K562 (cell line): ENCODE measurements at regions not wholly inside any gene's neighbourhood (a gene's known extent, or its start where the extent isn't known, plus 50 kb on each side); places are given as distances from the start of the nearest gene placed in this dataset.

Experiments used
- TEAD1 ChIP-seq, 2 experiments: fragments of 450-650 bp in 1 of 2; sonication (generic) in 1 of 2; formaldehyde crosslinking; IDR thresholded peaks; 2 replicates each; pipeline versions ENCODE4 v1.4.0 to v1.8.0; 2020 to 2022; ENCODE audit warnings: mild to moderate bottlenecking in 2 of 2, missing genetic modification reagents in 1 of 2
- TF ChIP-seq, protein P1 (sequence below): fragments of 450-650 bp; IDR thresholded peaks from 2 replicates; pipeline ENCODE4 v1.6.1; 2016; ENCODE audit warnings: mild to moderate bottlenecking, moderate library complexity
- TF ChIP-seq, protein P2 (sequence below): fragments of 250-450 bp; sonication (Bioruptor Pico); IDR thresholded peaks from 2 replicates; pipeline ENCODE4 v1.4.0; 2020; ENCODE audit warnings: mild to moderate bottlenecking, moderate library complexity
- TF ChIP-seq, protein P3 (sequence below): sonication (generic); formaldehyde crosslinking; IDR thresholded peaks from 2 replicates; pipeline ENCODE4 v1.8.1; 2022; ENCODE audit warnings: missing genetic modification reagents

DNA sequence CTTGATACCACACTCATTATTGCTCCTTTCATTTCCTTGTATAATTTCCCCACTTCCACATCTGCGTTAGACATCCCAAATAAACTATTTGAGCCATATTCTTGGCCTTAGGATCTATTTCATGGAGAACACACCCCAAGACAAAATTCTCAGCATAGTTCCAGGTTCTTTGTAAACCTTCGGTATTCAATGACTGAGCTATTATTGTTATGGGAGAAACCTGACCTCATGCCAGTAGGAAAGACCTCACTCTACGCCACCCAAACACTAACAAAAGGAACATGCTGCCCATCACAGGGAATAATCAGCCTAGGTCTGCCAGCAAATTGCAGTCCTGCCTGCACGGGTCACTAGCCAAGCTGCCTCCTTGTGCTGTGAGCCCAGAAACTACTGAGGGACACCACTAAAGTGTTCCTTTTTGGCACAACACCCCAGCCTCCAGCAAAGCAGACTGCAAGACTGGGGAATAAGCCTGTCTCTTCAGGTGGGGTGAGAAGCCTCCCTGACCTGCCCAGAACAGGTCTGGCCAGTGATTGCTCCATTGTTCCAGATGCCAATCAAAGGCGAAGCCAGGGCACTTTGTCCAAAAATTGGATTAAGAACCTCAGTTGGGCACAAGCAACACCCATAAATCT lies 371.8 kb downstream of the MAFB start (continued):
- TF ChIP-seq, protein P1, sequence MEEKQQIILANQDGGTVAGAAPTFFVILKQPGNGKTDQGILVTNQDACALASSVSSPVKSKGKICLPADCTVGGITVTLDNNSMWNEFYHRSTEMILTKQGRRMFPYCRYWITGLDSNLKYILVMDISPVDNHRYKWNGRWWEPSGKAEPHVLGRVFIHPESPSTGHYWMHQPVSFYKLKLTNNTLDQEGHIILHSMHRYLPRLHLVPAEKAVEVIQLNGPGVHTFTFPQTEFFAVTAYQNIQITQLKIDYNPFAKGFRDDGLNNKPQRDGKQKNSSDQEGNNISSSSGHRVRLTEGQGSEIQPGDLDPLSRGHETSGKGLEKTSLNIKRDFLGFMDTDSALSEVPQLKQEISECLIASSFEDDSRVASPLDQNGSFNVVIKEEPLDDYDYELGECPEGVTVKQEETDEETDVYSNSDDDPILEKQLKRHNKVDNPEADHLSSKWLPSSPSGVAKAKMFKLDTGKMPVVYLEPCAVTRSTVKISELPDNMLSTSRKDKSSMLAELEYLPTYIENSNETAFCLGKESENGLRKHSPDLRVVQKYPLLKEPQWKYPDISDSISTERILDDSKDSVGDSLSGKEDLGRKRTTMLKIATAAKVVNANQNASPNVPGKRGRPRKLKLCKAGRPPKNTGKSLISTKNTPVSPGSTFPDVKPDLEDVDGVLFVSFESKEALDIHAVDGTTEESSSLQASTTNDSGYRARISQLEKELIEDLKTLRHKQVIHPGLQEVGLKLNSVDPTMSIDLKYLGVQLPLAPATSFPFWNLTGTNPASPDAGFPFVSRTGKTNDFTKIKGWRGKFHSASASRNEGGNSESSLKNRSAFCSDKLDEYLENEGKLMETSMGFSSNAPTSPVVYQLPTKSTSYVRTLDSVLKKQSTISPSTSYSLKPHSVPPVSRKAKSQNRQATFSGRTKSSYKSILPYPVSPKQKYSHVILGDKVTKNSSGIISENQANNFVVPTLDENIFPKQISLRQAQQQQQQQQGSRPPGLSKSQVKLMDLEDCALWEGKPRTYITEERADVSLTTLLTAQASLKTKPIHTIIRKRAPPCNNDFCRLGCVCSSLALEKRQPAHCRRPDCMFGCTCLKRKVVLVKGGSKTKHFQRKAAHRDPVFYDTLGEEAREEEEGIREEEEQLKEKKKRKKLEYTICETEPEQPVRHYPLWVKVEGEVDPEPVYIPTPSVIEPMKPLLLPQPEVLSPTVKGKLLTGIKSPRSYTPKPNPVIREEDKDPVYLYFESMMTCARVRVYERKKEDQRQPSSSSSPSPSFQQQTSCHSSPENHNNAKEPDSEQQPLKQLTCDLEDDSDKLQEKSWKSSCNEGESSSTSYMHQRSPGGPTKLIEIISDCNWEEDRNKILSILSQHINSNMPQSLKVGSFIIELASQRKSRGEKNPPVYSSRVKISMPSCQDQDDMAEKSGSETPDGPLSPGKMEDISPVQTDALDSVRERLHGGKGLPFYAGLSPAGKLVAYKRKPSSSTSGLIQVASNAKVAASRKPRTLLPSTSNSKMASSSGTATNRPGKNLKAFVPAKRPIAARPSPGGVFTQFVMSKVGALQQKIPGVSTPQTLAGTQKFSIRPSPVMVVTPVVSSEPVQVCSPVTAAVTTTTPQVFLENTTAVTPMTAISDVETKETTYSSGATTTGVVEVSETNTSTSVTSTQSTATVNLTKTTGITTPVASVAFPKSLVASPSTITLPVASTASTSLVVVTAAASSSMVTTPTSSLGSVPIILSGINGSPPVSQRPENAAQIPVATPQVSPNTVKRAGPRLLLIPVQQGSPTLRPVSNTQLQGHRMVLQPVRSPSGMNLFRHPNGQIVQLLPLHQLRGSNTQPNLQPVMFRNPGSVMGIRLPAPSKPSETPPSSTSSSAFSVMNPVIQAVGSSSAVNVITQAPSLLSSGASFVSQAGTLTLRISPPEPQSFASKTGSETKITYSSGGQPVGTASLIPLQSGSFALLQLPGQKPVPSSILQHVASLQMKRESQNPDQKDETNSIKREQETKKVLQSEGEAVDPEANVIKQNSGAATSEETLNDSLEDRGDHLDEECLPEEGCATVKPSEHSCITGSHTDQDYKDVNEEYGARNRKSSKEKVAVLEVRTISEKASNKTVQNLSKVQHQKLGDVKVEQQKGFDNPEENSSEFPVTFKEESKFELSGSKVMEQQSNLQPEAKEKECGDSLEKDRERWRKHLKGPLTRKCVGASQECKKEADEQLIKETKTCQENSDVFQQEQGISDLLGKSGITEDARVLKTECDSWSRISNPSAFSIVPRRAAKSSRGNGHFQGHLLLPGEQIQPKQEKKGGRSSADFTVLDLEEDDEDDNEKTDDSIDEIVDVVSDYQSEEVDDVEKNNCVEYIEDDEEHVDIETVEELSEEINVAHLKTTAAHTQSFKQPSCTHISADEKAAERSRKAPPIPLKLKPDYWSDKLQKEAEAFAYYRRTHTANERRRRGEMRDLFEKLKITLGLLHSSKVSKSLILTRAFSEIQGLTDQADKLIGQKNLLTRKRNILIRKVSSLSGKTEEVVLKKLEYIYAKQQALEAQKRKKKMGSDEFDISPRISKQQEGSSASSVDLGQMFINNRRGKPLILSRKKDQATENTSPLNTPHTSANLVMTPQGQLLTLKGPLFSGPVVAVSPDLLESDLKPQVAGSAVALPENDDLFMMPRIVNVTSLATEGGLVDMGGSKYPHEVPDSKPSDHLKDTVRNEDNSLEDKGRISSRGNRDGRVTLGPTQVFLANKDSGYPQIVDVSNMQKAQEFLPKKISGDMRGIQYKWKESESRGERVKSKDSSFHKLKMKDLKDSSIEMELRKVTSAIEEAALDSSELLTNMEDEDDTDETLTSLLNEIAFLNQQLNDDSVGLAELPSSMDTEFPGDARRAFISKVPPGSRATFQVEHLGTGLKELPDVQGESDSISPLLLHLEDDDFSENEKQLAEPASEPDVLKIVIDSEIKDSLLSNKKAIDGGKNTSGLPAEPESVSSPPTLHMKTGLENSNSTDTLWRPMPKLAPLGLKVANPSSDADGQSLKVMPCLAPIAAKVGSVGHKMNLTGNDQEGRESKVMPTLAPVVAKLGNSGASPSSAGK = no peak
- TF ChIP-seq, protein P2, sequence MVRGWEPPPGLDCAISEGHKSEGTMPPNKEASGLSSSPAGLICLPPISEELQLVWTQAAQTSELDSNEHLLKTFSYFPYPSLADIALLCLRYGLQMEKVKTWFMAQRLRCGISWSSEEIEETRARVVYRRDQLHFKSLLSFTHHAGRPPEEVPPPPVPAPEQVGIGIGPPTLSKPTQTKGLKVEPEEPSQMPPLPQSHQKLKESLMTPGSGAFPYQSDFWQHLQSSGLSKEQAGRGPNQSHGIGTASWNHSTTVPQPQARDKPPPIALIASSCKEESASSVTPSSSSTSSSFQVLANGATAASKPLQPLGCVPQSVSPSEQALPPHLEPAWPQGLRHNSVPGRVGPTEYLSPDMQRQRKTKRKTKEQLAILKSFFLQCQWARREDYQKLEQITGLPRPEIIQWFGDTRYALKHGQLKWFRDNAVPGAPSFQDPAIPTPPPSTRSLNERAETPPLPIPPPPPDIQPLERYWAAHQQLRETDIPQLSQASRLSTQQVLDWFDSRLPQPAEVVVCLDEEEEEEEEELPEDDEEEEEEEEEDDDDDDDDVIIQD (CRISPR knock-in tag) = no peak
- TF ChIP-seq, protein P3, sequence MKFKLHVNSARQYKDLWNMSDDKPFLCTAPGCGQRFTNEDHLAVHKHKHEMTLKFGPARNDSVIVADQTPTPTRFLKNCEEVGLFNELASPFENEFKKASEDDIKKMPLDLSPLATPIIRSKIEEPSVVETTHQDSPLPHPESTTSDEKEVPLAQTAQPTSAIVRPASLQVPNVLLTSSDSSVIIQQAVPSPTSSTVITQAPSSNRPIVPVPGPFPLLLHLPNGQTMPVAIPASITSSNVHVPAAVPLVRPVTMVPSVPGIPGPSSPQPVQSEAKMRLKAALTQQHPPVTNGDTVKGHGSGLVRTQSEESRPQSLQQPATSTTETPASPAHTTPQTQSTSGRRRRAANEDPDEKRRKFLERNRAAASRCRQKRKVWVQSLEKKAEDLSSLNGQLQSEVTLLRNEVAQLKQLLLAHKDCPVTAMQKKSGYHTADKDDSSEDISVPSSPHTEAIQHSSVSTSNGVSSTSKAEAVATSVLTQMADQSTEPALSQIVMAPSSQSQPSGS (CRISPR knock-in tag) = no peak
- TF ChIP-seq TEAD1 (CRISPR knock-in tag; IDR thresholded peaks at IDR 0.05) = no peak
- TF ChIP-seq, all 486 proteins: peak for 0
